Breast epithelium (tissue), 3 donors: ENCODE measurements at regions not wholly inside any gene's neighbourhood (a gene's known extent, or its start where the extent isn't known, plus 50 kb on each side); places are given as distances from the start of the nearest gene placed in this dataset.

ENCODE experiments used
- POLR2AphosphoS5 ChIP-seq, 3 donors: sonication (generic); formaldehyde crosslinking; IDR thresholded peaks; one replicate each; pipeline ENCODE4 v1.6.1; 2017; ENCODE audit warnings: antibody characterized with exemption in 3 of 3
- TF ChIP-seq, protein P1 (sequence below), 3 donors: fragments of 450-650 bp; IDR thresholded peaks; one replicate each; pipeline ENCODE4 v1.5.1; 2016 to 2017; ENCODE audit warnings: antibody characterized with exemption in 3 of 3, mild to moderate bottlenecking in 3 of 3, moderate library complexity in 3 of 3

DNA sequence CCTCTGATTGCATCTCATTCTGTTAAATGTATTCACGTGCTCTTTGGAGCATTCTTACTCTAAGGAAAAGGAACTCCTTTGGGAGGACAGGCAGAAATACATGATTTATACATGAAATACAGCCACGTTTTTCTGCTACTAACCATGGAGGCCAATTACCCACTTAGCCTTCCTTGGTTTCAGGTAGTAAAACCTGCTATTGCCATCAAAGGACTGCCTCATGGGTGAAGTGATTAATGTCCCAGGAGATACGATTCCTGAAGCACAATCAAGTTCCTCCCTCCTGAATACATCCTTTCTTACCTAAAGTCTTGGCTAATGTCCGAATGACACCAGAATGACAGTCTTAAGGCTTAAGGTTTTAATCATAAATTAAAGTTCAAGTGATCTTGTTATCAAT lies 58.5 kb upstream of the PIK3CG start:
- no peak for TF ChIP-seq POLR2AphosphoS5 (IDR thresholded peaks at IDR 0.05)
- TF ChIP-seq, protein P1, sequence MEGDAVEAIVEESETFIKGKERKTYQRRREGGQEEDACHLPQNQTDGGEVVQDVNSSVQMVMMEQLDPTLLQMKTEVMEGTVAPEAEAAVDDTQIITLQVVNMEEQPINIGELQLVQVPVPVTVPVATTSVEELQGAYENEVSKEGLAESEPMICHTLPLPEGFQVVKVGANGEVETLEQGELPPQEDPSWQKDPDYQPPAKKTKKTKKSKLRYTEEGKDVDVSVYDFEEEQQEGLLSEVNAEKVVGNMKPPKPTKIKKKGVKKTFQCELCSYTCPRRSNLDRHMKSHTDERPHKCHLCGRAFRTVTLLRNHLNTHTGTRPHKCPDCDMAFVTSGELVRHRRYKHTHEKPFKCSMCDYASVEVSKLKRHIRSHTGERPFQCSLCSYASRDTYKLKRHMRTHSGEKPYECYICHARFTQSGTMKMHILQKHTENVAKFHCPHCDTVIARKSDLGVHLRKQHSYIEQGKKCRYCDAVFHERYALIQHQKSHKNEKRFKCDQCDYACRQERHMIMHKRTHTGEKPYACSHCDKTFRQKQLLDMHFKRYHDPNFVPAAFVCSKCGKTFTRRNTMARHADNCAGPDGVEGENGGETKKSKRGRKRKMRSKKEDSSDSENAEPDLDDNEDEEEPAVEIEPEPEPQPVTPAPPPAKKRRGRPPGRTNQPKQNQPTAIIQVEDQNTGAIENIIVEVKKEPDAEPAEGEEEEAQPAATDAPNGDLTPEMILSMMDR (IDR thresholded peaks at IDR 0.05), result no peak
